Neural progenitor cell (in vitro differentiated cells): ENCODE measurements at regions not wholly inside any gene's neighbourhood (a gene's known extent, or its start where the extent isn't known, plus 50 kb on each side); places are given as distances from the start of the nearest gene placed in this dataset. TPM values are rescaled to one million over a fixed set of nuclear protein-coding genes. Genes with fewer than 3 reads are reported as not detected.

Experiments used
- DNase-seq: peaks from one replicate; pipeline ENCODE4 v3.0.0-alpha.2; 2016; ENCODE audit warnings: low spot score
- H2AFZ ChIP-seq: fragments of 200-600 bp; sonication (generic); replicated peaks from 2 replicates; pipeline ENCODE4 v1.6.1; 2016; ENCODE audit warnings: antibody characterized with exemption
- H3F3A ChIP-seq: fragments of 200-600 bp; sonication (generic); 2 replicates; pipeline ENCODE4 v1.6.1; 2016; ENCODE audit warnings: antibody characterized with exemption, low read depth
- H3K27ac ChIP-seq: fragments of 200-600 bp; sonication (generic); 2 replicates; pipeline ENCODE4 v1.5.1; 2016; ENCODE audit warnings: mild to moderate bottlenecking
- H3K27me3 ChIP-seq: fragments of 200-600 bp; sonication (generic); 2 replicates; pipeline ENCODE4 v1.6.1; 2016; ENCODE audit warnings: mild to moderate bottlenecking, moderate library complexity
- H3K36me3 ChIP-seq: fragments of 200-600 bp; sonication (generic); 2 replicates; pipeline ENCODE4 v1.5.1; 2016
- H3K4me1 ChIP-seq: fragments of 200-600 bp; sonication (generic); 2 replicates; pipeline ENCODE4 v1.6.1; 2016; ENCODE audit warnings: mixed run types
- H3K4me2 ChIP-seq: fragments of 200-600 bp; sonication (generic); 2 replicates; pipeline ENCODE4 v1.6.1; 2016
- H3K4me3 ChIP-seq: fragments of 200-600 bp; sonication (generic); 2 replicates; pipeline ENCODE4 v1.5.1; 2016
- H3K79me2 ChIP-seq: fragments of 200-600 bp; sonication (generic); 2 replicates; pipeline ENCODE4 v1.6.1; 2016; ENCODE audit warnings: low read depth
- H3K9ac ChIP-seq: fragments of 200-600 bp; sonication (generic); 2 replicates; pipeline ENCODE4 v1.6.1; 2016
- H3K9me3 ChIP-seq: fragments of 200-600 bp; sonication (generic); 2 replicates; pipeline ENCODE4 v1.5.1; 2016; ENCODE audit warnings: low read depth
- H4K20me1 ChIP-seq: fragments of 200-600 bp; sonication (generic); 2 replicates; pipeline ENCODE4 v1.6.1; 2016; ENCODE audit warnings: low read depth
- H3K27ac Mint-ChIP-seq: 3 replicates; pipeline ENCODE4 v1.8.0; 2021; ENCODE audit warnings: mixed read lengths
- H3K27me3 Mint-ChIP-seq: 2 replicates; pipeline ENCODE4 v1.8.0; 2022; ENCODE audit warnings: low read depth, mild to moderate bottlenecking, inconsistent platforms, moderate library complexity, mixed read lengths; ENCODE audit not compliant: insufficient read depth
- H3K36me3 Mint-ChIP-seq: 3 replicates; pipeline ENCODE4 v1.8.0; 2021; ENCODE audit warnings: mixed read lengths
- H3K4me1 Mint-ChIP-seq: 3 replicates; pipeline ENCODE4 v1.8.0; 2021; ENCODE audit warnings: mixed read lengths
- H3K4me3 Mint-ChIP-seq: 3 replicates; pipeline ENCODE4 v1.8.0; 2021; ENCODE audit warnings: mild to moderate bottlenecking, moderate library complexity, mixed read lengths
- H3K9me3 Mint-ChIP-seq: 3 replicates; pipeline ENCODE4 v1.8.0; 2020; ENCODE audit warnings: mixed read lengths
- EZH2 ChIP-seq: fragments of 200-600 bp; sonication (generic); IDR thresholded peaks from 2 replicates; pipeline ENCODE4 v1.6.1; 2017; ENCODE audit warnings: antibody characterized with exemption, mild to moderate bottlenecking, moderate library complexity
- EZH2phosphoT487 ChIP-seq: fragments of 200-600 bp; sonication (generic); IDR thresholded peaks from 2 replicates; pipeline ENCODE4 v1.6.1; 2017; ENCODE audit warnings: antibody characterized with exemption
- small RNA-seq: library from RNA; depleted of rRNA; stranded (forward); fragments of <200 nt; gene quantifications from one replicate; pipeline ENCODE3, GENCODE V24; 2015
- TF ChIP-seq, protein P1 (sequence below): fragments of 200-600 bp; sonication (generic); IDR thresholded peaks from 2 replicates; pipeline ENCODE4 v1.5.1; 2017; ENCODE audit warnings: antibody characterized with exemption, mild to moderate bottlenecking

DNA sequence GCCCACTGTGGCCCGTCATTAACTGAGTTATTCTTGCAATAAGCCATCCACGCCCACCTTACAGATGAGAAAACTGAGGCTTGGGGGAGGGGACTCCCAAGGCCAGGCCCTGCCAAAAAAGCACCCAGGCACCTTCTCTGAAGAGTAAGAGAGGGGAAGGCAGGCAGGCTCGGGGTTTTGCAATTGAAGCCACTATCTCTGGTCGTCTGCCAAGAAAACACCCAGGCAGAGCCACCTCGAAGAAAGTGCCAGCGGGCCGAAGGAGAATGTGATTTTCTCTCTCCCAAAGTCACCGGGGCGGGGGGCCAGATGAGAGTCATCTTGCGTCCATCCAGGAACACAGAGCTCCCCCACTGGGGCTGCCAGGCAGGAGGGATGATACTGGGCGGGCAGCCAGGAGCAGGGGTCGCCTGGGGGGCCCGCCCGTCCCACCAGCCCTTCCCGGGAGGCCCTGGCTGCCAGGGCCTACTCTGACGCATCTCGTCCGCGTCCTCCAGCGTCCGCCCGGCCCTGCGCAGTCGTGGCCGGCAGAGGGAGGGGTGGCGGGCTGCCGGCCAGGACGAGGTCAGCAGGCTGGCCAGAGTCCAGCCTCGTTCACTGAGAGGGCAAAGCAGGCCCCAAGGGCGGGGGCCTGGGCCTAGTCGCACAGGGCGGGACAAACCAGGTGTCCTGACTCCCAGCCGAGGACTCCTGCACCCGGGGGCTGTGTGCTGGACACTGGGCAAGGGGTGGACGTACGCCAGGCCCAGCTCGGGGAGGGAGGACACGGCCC is 74.3 kb downstream of the RFLNA start:
- Histone ChIP-seq H2AFZ (no peak overlapping the region), H3K4me3 (no peak overlapping the region), H3K27ac (peak overlapping the region; percentile 53), H3K9me3 (no peaks in the 10 kb centered on the region), H3K9ac (no peak overlapping the region), H3F3A (no peaks in the 10 kb centered on the region), H3K27me3 (no peaks in the 10 kb centered on the region), H3K4me2 (no peak overlapping the region), H3K79me2 (no peaks in the 10 kb centered on the region), H3K4me1 (no peaks in the 10 kb centered on the region), H4K20me1 (peaks cover 9% of the 10 kb centered on the region), H3K36me3 (no peaks in the 10 kb centered on the region)
- no peak for DNase-seq
- H3K27me3 Mint-ChIP-seq = peaks cover 4% of the 10 kb centered on the region
- no peak overlapping the region for H3K4me3 Mint-ChIP-seq
- peaks cover under 1% of the 10 kb centered on the region for H3K4me1 Mint-ChIP-seq
- peaks cover 2% of the 10 kb centered on the region for H3K36me3 Mint-ChIP-seq
- H3K9me3 Mint-ChIP-seq = no peaks in the 10 kb centered on the region
- TF ChIP-seq EZH2phosphoT487 (no peak), EZH2 (no peak)
- TF ChIP-seq, protein P1, sequence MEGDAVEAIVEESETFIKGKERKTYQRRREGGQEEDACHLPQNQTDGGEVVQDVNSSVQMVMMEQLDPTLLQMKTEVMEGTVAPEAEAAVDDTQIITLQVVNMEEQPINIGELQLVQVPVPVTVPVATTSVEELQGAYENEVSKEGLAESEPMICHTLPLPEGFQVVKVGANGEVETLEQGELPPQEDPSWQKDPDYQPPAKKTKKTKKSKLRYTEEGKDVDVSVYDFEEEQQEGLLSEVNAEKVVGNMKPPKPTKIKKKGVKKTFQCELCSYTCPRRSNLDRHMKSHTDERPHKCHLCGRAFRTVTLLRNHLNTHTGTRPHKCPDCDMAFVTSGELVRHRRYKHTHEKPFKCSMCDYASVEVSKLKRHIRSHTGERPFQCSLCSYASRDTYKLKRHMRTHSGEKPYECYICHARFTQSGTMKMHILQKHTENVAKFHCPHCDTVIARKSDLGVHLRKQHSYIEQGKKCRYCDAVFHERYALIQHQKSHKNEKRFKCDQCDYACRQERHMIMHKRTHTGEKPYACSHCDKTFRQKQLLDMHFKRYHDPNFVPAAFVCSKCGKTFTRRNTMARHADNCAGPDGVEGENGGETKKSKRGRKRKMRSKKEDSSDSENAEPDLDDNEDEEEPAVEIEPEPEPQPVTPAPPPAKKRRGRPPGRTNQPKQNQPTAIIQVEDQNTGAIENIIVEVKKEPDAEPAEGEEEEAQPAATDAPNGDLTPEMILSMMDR = no peak
- no peak overlapping the region for H3K27ac Mint-ChIP-seq

DNA sequence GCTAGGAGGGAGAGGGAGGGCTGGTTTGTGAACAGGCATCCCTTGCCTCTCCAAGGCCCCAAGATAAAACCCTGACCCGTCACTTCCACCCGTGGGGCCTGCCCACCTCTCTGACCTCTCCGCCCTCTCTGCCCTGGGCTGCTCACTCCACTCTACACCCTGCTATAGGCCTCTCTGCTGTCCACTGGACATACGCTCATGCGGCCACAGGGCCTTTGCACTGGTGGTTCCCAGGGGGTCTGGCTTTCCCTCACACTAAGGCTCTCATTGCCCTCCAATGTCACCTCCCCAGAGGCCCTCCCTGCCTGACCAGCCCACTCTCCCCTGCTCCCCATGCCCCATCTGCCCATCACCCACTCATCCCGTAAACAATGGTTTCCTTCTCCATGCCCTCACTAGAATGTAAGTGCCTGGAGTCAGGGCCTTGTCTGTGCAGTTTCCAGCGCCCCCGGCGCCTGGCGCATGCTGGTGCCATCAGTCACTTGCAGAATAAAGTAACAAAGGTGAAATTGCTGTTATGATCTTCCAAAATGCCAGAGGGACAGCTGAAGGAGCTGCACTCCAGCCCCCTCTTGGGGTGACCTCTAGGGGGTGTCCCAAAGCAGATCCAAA is 73.6 kb downstream of the RFLNA start:
- peaks cover 2% of the 10 kb centered on the region for H3K36me3 Mint-ChIP-seq
- no peak overlapping the region for H3K4me3 Mint-ChIP-seq
- H3K79me2 ChIP-seq = no peaks in the 10 kb centered on the region
- no peaks in the 10 kb centered on the region for H3K4me1 ChIP-seq
- H3K27me3 ChIP-seq = no peaks in the 10 kb centered on the region
- H3K4me3 ChIP-seq = no peak overlapping the region
- TF ChIP-seq, protein P1 = no peak
- TF ChIP-seq EZH2phosphoT487 (no peak), EZH2 (no peak)
- H2AFZ ChIP-seq = no peak overlapping the region
- H3F3A ChIP-seq = no peaks in the 10 kb centered on the region
- no peak for DNase-seq
- H3K4me2 ChIP-seq = no peak overlapping the region
- no peaks in the 10 kb centered on the region for H3K9me3 Mint-ChIP-seq
- H3K27ac Mint-ChIP-seq = no peak overlapping the region
- no peaks in the 10 kb centered on the region for H3K36me3 ChIP-seq
- no peak overlapping the region for H3K9ac ChIP-seq
- no peak overlapping the region for H3K27ac ChIP-seq
- H4K20me1 ChIP-seq = peaks cover 9% of the 10 kb centered on the region
- H3K4me1 Mint-ChIP-seq = peaks cover 3% of the 10 kb centered on the region
- no peaks in the 10 kb centered on the region for H3K9me3 ChIP-seq
- H3K27me3 Mint-ChIP-seq = peaks cover 4% of the 10 kb centered on the region

DNA sequence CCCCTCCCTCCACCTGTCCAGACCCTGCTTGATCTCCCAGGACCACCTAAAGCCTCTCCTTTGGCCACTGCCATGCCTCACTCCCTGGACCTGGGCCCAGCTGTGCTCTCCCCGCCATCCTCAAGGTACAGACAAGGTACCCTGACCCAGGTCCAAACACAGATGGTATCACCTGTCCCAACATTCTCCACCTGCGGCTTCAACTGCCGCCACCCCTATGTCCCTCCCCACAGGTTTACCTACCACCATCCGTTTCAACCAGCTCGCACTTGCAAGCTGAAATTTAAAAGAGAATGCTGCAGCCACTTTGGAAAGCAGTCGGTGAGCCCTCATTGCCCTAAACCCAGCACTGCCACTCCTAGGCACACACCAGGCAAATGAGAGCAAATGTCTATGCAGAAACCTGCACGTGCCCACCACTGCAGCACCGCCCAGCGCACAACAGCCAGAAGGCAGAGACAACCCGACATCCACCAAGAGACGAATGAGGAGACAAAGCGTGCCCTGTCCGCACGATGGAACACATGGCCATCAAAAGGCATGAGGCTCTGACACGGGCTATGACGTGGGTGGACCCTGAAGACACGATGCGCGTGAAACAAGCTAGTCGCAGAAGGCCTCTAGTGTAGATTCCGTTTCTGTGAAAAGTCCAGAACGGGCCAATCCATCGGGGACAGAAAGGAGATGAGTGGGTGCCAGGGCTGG is 71.0 kb downstream of the RFLNA start:
- Histone ChIP-seq H3K36me3 (no peaks in the 10 kb centered on the region), H2AFZ (no peak overlapping the region), H3K4me2 (no peak overlapping the region), H3F3A (no peaks in the 10 kb centered on the region), H3K9ac (no peak overlapping the region), H3K4me1 (no peaks in the 10 kb centered on the region), H3K4me3 (no peak overlapping the region), H3K9me3 (no peaks in the 10 kb centered on the region), H3K27me3 (no peaks in the 10 kb centered on the region), H3K79me2 (no peaks in the 10 kb centered on the region), H4K20me1 (peaks cover 15% of the 10 kb centered on the region), H3K27ac (no peak overlapping the region)
- H3K36me3 Mint-ChIP-seq = peaks cover 2% of the 10 kb centered on the region
- H3K4me1 Mint-ChIP-seq = peaks cover 3% of the 10 kb centered on the region
- H3K27me3 Mint-ChIP-seq = peaks cover 2% of the 10 kb centered on the region
- peak overlapping the region; percentile 39 for H3K27ac Mint-ChIP-seq
- no peak overlapping the region for H3K4me3 Mint-ChIP-seq
- TF ChIP-seq, protein P1 = no peak
- no peak for TF ChIP-seq EZH2
- no peak for TF ChIP-seq EZH2phosphoT487
- H3K9me3 Mint-ChIP-seq = no peaks in the 10 kb centered on the region
- DNase-seq = no peak

Small RNA genes in the stretch of these regions (small RNA-seq; reads per million reads assigned to genes)
- not detected for gene AC073916.1
